ENCODE measurements at regions not wholly inside any gene's neighbourhood (a gene's known extent, or its start where the extent isn't known, plus 50 kb on each side); places are given as distances from the start of the nearest gene placed in this dataset.

DNA sequence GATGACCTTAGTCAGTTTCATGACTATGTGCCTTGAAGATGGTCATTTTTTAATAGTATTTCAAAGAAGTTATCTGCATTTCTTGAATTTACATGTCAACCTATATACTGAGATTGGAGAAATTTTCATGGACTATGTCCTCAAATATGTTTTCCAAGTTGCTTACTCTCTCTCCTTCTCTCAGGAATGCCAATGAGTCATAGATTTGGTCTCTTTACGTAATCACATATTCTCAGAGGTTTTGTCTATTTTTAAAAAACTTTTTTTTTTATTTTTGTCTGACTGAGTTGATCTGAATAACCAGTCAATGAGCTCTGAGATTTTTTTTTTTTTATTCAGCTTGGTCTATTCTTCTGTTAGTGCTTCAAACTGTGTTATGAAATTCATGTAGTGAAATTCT is 374.7 kb upstream of the GRIN3A start:
- no peaks in the 10 kb centered on the region for H3K27me3 Mint-ChIP-seq
- H3K4me3 Mint-ChIP-seq: no peak overlapping the region
- ATAC-seq (replicated peaks) (no peak), DNase-seq (no peak)
- no peaks in the 10 kb centered on the region for H3K36me3 Mint-ChIP-seq (ENCODE audit: insufficient read depth)
- no peaks in the 10 kb centered on the region for H3K4me1 Mint-ChIP-seq (ENCODE audit: low read depth in 2 of 2)
- H3K27ac Mint-ChIP-seq: no peak overlapping the region
- peaks cover 0 to 23% of the 10 kb centered on the region in 2 donors for H3K9me3 Mint-ChIP-seq

DNA sequence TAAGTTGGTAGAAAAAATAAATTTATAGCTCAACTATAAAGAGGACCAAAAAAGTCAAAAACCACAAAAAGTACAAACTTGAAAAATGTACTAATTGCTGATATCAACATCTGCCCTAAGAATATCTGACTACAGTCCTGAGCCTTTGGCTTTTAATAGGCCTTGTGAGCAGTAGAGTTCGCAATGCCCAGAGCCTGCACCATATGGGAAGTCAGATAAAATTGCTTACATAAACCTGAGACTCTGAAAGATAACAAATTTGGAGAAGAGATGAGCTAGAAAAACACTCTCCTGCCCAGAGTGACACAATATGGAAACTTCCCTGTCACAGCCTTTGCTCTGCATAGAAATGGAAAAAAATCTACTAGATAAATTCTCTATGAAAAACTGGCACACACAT is 368.0 kb upstream of the GRIN3A start:
- H3K4me1 Mint-ChIP-seq (ENCODE audit: low read depth in 2 of 2): no peaks in the 10 kb centered on the region
- no peak overlapping the region for H3K27ac Mint-ChIP-seq
- H3K36me3 Mint-ChIP-seq (ENCODE audit: insufficient read depth): no peaks in the 10 kb centered on the region
- ATAC-seq (replicated peaks): no peak
- H3K9me3 Mint-ChIP-seq: peaks cover 0 to 9% of the 10 kb centered on the region in 2 donors
- DNase-seq: no peak
- no peak overlapping the region for H3K4me3 Mint-ChIP-seq
- H3K27me3 Mint-ChIP-seq: no peaks in the 10 kb centered on the region

DNA sequence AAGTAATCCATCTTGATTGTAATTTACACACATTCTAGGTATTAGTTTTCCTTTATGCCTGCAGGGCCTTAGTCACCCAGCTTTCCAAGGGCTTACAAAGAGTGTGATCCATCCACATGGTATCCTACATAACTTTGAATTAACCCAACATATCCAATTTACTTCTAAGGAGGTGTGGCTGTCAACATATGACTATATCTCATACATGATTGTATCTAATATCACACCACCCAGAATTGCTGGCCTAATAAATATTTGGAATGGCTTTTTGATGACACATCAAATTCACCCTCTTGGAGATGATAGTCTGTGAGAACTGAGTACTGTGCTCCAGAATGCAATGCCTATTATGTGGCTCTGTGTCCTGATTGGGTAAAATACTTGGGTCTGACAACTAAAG is 363.3 kb upstream of the GRIN3A start:
- Mint-ChIP-seq H3K4me1 (ENCODE audit: low read depth in 2 of 2) (no peaks in the 10 kb centered on the region), H3K9me3 (peaks cover 2 to 7% of the 10 kb centered on the region in 2 donors), H3K4me3 (no peak overlapping the region), H3K27me3 (no peaks in the 10 kb centered on the region), H3K27ac (no peak overlapping the region), H3K36me3 (ENCODE audit: insufficient read depth) (no peaks in the 10 kb centered on the region)
- ATAC-seq (replicated peaks) (no peak), DNase-seq (no peak)

DNA sequence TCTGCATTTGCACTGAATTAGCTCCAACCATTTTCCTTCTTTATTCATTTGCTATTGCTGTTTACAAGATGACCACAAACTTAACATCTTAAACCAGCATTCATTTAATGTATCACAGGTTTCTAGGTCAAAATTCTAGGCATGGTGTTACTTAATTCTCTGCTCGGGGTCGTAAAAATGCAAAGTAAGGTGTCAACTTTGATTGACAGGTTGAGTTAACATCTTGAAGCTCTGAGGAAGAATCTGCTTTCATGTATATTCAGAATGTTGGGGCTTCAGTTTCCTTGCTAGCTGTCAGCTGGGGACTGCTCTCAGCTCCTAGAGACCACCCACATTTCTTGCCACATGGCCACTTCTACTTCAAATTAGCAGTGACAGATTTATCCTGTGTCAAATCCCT is 348.7 kb upstream of the GRIN3A start:
- H3K4me3 Mint-ChIP-seq: no peak overlapping the region
- ATAC-seq (replicated peaks) (no peak), DNase-seq (no peak)
- H3K27ac Mint-ChIP-seq: no peak overlapping the region
- H3K9me3 Mint-ChIP-seq: peaks cover 0 to 5% of the 10 kb centered on the region in 2 donors
- H3K36me3 Mint-ChIP-seq (ENCODE audit: insufficient read depth): no peaks in the 10 kb centered on the region
- H3K4me1 Mint-ChIP-seq (ENCODE audit: low read depth in 2 of 2): no peaks in the 10 kb centered on the region
- no peaks in the 10 kb centered on the region for H3K27me3 Mint-ChIP-seq

DNA sequence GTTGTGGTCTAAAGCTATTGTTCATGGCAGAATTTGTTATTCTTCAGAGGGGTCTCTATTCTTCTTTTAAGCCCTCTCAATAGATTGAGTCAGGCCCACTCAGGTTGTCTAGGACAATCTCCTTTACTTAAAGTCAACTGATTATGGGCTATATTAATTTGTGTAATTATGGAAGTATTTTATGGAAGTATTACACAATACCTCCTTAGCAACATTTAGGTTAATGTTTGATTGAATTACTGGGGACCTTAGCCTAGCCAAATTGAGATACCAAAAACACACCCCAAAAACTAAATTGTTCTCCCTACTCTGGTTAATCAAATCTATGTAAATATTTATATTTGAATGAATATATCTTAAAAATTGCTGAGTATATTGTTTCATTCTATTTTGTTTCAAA is 347.1 kb upstream of the GRIN3A start:
- Mint-ChIP-seq H3K4me1 (ENCODE audit: low read depth in 2 of 2) (no peaks in the 10 kb centered on the region), H3K9me3 (peaks cover 0 to 11% of the 10 kb centered on the region in 2 donors), H3K27ac (no peak overlapping the region), H3K27me3 (no peaks in the 10 kb centered on the region), H3K36me3 (ENCODE audit: insufficient read depth) (no peaks in the 10 kb centered on the region), H3K4me3 (no peak overlapping the region)
- ATAC-seq (replicated peaks) (no peak), DNase-seq (no peak)

DNA sequence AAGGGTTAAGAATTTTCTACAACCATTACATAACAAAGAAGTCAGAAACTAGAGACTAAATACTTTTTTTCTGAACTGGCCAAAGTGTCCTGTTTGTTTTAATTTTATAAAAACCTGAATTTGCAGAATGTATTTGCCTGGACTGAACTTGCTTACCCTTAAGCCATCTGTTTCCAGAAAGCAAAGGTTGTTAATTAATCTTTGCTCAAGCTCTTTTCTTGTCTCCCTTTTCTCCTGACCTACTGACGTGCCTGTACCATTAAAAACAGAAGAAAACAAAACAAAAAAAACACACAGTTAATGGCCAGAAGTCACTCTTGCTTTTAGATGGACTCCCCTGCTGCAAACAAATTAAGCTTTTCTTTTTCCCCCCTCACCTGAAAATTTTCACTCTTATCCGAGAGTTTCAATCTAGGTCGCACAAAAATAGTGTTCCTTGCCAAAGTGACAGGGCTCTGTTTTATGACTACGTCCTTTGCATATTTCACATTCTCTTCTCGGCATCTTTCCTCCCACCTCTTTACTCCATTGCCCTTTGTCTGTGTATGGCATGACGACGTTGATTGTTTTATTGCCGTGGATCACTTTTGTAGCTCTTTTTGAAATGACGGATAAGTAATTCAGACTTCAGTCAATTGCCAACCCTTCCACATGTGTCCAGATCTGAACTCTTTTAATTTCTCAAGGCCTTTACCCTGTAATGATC is 333.8 kb upstream of the GRIN3A start:
- Mint-ChIP-seq H3K27me3 (no peaks in the 10 kb centered on the region), H3K4me1 (ENCODE audit: low read depth in 2 of 2) (no peaks in the 10 kb centered on the region), H3K27ac (no peak overlapping the region), H3K4me3 (no peak overlapping the region), H3K36me3 (ENCODE audit: insufficient read depth) (no peaks in the 10 kb centered on the region), H3K9me3 (peaks cover 11 to 19% of the 10 kb centered on the region in 2 donors)
- ATAC-seq (replicated peaks): no peak
- no peak for DNase-seq

DNA sequence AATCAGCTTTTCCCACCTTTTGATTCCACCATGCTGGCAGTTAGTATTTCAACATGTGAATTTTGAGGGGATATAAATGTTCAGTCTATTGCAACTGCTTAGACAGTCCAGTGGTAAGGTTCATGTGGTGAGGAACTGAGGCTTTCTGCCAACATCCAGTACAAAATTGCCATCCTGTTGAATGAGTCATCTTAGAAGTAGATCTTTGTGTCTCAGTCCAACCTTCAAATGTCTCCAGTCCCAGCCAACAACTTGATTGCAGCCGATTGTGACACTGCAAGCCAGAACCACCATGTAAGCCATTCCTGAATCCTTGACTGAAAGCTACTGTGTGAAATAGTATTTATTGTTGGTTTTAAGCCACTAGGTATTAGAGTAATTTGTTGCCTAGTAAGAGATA is 331.5 kb upstream of the GRIN3A start:
- no peak overlapping the region for H3K4me3 Mint-ChIP-seq
- H3K27me3 Mint-ChIP-seq: no peaks in the 10 kb centered on the region
- DNase-seq (no peak), ATAC-seq (replicated peaks) (no peak)
- H3K36me3 Mint-ChIP-seq (ENCODE audit: insufficient read depth): no peaks in the 10 kb centered on the region
- no peak overlapping the region for H3K27ac Mint-ChIP-seq
- peaks cover 11 to 23% of the 10 kb centered on the region in 2 donors for H3K9me3 Mint-ChIP-seq
- no peaks in the 10 kb centered on the region for H3K4me1 Mint-ChIP-seq (ENCODE audit: low read depth in 2 of 2)

DNA sequence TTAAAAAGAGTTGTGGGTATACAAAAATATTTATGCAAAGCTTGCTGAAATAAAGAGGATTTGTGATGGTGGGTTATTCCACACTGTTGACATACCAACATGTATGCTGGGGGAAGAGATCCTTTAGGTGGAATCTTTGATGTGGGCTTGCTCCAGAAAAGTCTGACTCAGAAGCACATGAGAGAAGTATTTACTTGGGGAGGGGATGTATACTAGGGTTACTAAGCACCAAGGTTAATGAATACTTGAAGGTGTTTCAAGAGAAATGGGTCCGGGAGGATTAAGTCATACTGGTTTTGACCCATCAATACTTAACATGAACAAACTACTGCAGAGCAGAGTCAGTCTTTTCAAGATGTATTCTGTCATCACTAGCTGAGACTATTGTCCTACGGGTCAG is 316.4 kb upstream of the GRIN3A start:
- H3K27me3 Mint-ChIP-seq: no peaks in the 10 kb centered on the region
- no peaks in the 10 kb centered on the region for H3K36me3 Mint-ChIP-seq (ENCODE audit: insufficient read depth)
- H3K4me3 Mint-ChIP-seq: no peak overlapping the region
- H3K9me3 Mint-ChIP-seq: peaks cover 5 to 6% of the 10 kb centered on the region in 2 donors
- no peak overlapping the region for H3K27ac Mint-ChIP-seq
- no peaks in the 10 kb centered on the region for H3K4me1 Mint-ChIP-seq (ENCODE audit: low read depth in 2 of 2)
- no peak for DNase-seq
- ATAC-seq (replicated peaks): no peak

DNA sequence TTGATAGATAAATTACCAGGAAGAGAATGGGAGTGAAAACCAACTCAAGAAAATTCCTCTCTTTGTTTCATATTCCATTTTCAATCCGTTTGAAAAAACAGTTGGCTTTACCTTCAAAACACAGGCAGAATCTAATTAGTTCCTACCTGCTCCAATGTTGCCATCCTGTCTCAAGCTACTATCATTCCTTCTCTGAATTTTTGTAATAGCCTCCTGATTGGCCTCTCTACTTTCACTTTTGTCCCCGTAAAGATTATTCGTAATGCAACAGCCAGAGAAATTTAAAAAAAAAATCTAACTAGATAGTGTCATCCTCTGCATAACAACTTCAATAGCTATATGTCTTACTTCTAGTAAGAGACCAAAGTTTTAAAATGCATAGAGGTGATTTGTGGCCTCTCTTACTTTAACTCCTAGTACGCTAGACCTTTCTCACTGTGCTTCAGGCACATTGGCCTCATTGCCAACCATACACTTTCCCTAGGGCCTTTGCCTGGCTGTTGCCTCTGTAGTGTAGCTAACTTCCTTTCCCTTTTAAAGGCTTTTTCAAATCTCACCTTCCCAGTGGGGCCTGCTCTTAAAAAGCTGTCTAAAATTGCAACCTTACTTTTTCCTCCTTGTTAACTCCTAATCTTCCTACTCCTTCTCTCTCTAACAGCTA is 311.3 kb upstream of the GRIN3A start:
- no peak for ATAC-seq (replicated peaks)

DNA sequence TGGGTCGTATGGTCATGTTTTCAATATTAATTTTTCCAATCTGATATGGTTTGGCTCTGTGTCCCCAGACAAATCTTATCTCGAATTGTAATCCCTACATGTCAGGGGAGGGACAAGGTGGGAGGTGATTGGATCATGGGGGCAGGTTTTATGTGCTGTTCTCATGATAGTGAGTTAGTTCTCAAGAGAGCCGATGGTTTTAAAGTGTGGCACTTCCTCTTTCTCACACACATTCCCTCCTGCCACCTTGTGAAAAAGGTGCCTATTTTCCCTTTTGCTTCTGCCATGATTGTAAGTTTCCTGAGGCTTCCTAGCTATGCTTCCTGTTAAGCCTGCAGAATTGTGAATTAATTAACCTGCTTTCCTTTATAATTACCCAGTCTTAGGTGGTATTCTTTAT is 309.1 kb upstream of the GRIN3A start:
- H3K4me3 Mint-ChIP-seq: no peak overlapping the region
- H3K9me3 Mint-ChIP-seq: peaks cover 15 to 20% of the 10 kb centered on the region in 2 donors
- DNase-seq (no peak), ATAC-seq (replicated peaks) (no peak)
- no peaks in the 10 kb centered on the region for H3K36me3 Mint-ChIP-seq (ENCODE audit: insufficient read depth)
- H3K27me3 Mint-ChIP-seq: no peaks in the 10 kb centered on the region
- H3K27ac Mint-ChIP-seq: no peak overlapping the region
- no peaks in the 10 kb centered on the region for H3K4me1 Mint-ChIP-seq (ENCODE audit: low read depth in 2 of 2)

More for the DNA sequence above, 311.3 kb upstream of the GRIN3A start:
- Mint-ChIP-seq H3K27me3 (no peaks in the 10 kb centered on the region), H3K4me3 (no peak overlapping the region), H3K9me3 (peaks cover 11 to 14% of the 10 kb centered on the region in 2 donors), H3K36me3 (ENCODE audit: insufficient read depth) (no peaks in the 10 kb centered on the region), H3K4me1 (ENCODE audit: low read depth in 2 of 2) (no peaks in the 10 kb centered on the region), H3K27ac (no peak overlapping the region)
- no peak for DNase-seq

DNA sequence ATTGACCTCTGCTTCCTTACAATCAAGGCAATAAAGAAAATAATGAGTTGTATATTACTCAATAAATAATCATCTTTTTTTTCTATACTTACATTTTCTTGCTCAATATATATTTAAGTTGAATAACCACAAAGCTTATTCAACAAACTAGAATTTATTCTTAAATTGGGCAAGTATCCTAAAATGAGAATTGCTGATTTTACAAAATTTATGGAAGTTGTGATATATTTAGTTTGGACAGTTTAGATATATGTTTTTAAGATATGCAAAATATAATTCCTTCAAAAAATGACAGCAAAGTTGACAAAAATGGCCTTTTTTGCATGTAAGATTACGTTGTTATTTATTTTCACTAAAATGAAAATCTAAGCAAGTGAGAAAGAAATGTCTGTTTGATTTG is 305.7 kb upstream of the GRIN3A start:
- Mint-ChIP-seq H3K9me3 (peaks cover 14 to 18% of the 10 kb centered on the region in 2 donors), H3K27ac (no peak overlapping the region), H3K4me1 (ENCODE audit: low read depth in 2 of 2) (no peaks in the 10 kb centered on the region), H3K27me3 (no peaks in the 10 kb centered on the region), H3K4me3 (no peak overlapping the region), H3K36me3 (ENCODE audit: insufficient read depth) (no peaks in the 10 kb centered on the region)
- no peak for ATAC-seq (replicated peaks)
- no peak for DNase-seq

DNA sequence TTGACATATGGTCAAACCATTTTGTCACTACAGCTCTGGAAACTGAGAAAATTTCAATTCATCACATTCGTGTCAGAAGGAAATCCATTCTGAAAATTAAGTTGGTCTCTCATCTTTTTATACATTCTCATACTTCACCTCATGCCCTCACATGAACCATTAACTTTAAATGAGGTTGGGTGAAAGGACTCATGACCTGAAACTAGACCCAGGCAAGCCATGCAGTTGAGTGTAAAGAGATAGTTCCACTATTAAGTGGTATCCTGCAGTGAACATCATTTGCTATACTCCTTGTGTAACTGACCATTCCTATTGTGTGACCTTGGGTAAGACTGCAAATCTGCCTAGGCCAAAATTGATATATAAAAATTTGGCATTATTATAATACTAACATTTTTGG is 299.6 kb upstream of the GRIN3A start:
- Mint-ChIP-seq H3K36me3 (ENCODE audit: insufficient read depth) (no peaks in the 10 kb centered on the region), H3K27ac (no peak overlapping the region)

DNA sequence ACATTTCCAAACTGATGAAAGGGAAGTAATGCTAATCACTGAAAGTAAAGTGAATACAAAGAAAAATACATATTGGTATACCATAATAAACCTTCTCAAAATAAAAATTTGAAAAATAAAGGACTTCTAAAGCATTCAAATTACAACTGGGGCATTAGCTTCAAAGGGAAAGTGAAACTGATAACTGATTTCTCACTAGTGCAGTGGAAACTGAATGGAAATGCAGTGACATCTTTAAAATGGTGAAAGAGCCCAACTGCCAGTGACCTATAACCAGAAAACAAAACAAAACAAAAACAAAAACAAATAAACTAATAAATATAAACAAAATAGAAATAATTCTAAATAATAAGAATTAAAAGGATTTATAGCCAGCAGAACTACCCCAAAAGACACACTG is 297.5 kb upstream of the GRIN3A start:
- Mint-ChIP-seq H3K4me1 (ENCODE audit: low read depth in 2 of 2) (no peaks in the 10 kb centered on the region), H3K4me3 (no peak overlapping the region), H3K9me3 (peaks cover 6 to 8% of the 10 kb centered on the region in 2 donors), H3K27me3 (no peaks in the 10 kb centered on the region), H3K36me3 (ENCODE audit: insufficient read depth) (no peaks in the 10 kb centered on the region), H3K27ac (peak overlapping the region in 1 of 2 donors; percentile 30)
- ATAC-seq (replicated peaks): no peak
- DNase-seq: no peak

More for the DNA sequence above, 299.6 kb upstream of the GRIN3A start:
- Mint-ChIP-seq H3K9me3 (peaks cover 8 to 16% of the 10 kb centered on the region in 2 donors), H3K4me3 (no peak overlapping the region), H3K4me1 (ENCODE audit: low read depth in 2 of 2) (no peaks in the 10 kb centered on the region), H3K27me3 (no peaks in the 10 kb centered on the region)
- DNase-seq (no peak), ATAC-seq (replicated peaks) (no peak)

DNA sequence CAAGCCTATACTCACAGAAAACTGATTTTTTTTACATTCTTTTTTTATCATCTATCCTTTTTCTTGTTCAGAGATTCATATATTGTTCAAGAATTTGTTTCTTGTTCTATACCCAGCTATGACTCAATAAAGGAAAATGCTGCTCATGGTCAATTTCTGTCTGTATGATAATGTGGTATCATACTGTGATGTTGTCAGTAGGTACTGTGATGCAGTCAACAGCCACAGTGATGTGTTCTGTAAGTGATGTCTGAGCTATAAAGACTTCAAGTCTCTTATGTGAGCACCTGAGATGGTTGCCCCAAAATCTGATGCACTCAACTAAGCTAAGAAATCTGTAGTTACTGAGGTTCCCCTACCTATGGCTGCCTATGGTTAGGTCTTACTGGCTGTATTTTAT is 294.2 kb upstream of the GRIN3A start:
- no peaks in the 10 kb centered on the region for H3K27me3 Mint-ChIP-seq
- H3K36me3 Mint-ChIP-seq (ENCODE audit: insufficient read depth): no peaks in the 10 kb centered on the region
- H3K9me3 Mint-ChIP-seq: peaks cover 2 to 8% of the 10 kb centered on the region in 2 donors
- H3K4me3 Mint-ChIP-seq: no peak overlapping the region
- ATAC-seq (replicated peaks) (no peak), DNase-seq (no peak)
- no peaks in the 10 kb centered on the region for H3K4me1 Mint-ChIP-seq (ENCODE audit: low read depth in 2 of 2)
- no peak overlapping the region for H3K27ac Mint-ChIP-seq

Measured in effector memory CD8-positive, alpha-beta T cell (primary cell).